ENCODE measurements at regions not wholly inside any gene's neighbourhood (a gene's known extent, or its start where the extent isn't known, plus 50 kb on each side); places are given as distances from the start of the nearest gene placed in this dataset.

DNA sequence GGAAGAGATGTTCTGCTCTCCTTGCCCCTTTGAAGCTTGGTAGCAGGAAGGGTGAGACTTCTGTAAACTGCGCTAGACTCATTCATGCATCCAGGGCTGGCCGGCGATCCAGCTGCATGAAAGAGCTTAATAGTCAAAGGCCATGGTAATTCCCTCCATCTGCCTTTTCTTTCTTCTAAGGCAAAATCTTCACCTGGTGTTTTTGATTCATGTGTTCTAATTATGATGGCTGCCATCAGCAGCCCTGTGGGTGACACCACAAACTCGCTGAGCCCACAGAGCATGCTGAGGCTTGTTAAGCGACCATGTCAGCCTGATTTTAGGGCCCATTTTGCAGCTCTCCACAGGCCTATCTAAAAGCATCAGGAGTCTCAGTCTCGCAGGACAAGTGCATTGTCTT is 450.1 kb upstream of the TENM3 start:
- ChIA-PET POLR2A (no interaction called here), RAD21 (ENCODE audit: low non-redundant PET in 1 of 2, low total read pairs in 2 of 2, uncharacterized antibody in 2 of 2, unreplicated experiment in 2 of 2) (no interaction called here), CTCF (no interaction called here)
- Histone ChIP-seq H3K36me3 (ENCODE audit: control insufficient read depth in 1 of 2, insufficient read depth in 2 of 2, low read length in 2 of 2) (no peaks in the 10 kb centered on the region), H3K27me3 (ENCODE audit: insufficient read depth, low read length) (no peaks in the 10 kb centered on the region), H3K9ac (ENCODE audit: low read length) (no peak overlapping the region), H3K4me1 (ENCODE audit: control insufficient read depth in 1 of 2, insufficient read depth in 2 of 2, low read length in 2 of 2) (no peaks in the 10 kb centered on the region), H2AFZ (ENCODE audit: low read depth, low read length, poor library complexity, severe bottlenecking) (no peak overlapping the region), H3K4me3 (replicated peaks in 1 of 2; ENCODE audit: low read depth in 1 of 2, low read length in 2 of 2) (no peak overlapping the region), H3K9me2 (ENCODE audit: insufficient read depth) (no peaks in the 10 kb centered on the region), H3K79me2 (ENCODE audit: insufficient read depth, low read length) (no peaks in the 10 kb centered on the region), H3K4me2 (ENCODE audit: low read length) (no peak overlapping the region), H4K20me1 (ENCODE audit: insufficient read depth) (no peaks in the 10 kb centered on the region), H3K9me3 (ENCODE audit: control insufficient read depth in 1 of 2, insufficient read depth in 1 of 2, low read depth in 1 of 2, low read length in 2 of 2) (no peaks in the 10 kb centered on the region; a peak in 2 of 4 replicates), H3K27ac (ENCODE audit: low read depth, low read length) (no peak overlapping the region)
- no TSS peak for BruUV-seq (replicated peaks)
- intact Hi-C loops (cut with micrococcal nuclease) = no loop called here
- TF ChIP-seq EGR1 (IDR thresholded peaks at IDR 0.05; ENCODE audit: low read depth) (no peak), CEBPB (IDR thresholded peaks at IDR 0.05; ENCODE audit: low read depth) (no peak), EZH2 (IDR thresholded peaks at IDR 0.05) (no peak), SIN3A (IDR thresholded peaks at IDR 0.05; ENCODE audit: low read depth) (no peak), ZBTB33 (IDR thresholded peaks at IDR 0.05; ENCODE audit: extremely low read depth, insufficient replicate concordance, low read length) (no peak), TCF7L2 (IDR thresholded peaks at IDR 0.05; ENCODE audit: borderline replicate concordance, extremely low read depth, insufficient read depth, insufficient read length) (no peak), ELF1 (IDR thresholded peaks at IDR 0.05; ENCODE audit: borderline replicate concordance, low read depth) (no peak), MAX (IDR thresholded peaks at IDR 0.05) (no peak), JUND (IDR thresholded peaks at IDR 0.05) (no peak), ZFX (IDR thresholded peaks at IDR 0.05) (no peak), ZNF274 (IDR thresholded peaks at IDR 0.05; ENCODE audit: low read depth, low read length) (no peak), POLR2A (IDR thresholded peaks at IDR 0.05; ENCODE audit: borderline replicate concordance, extremely low read depth, insufficient read depth, insufficient read length) (no peak), SRF (IDR thresholded peaks at IDR 0.05; ENCODE audit: low read depth) (no peak), RAD21 (IDR thresholded peaks at IDR 0.05; ENCODE audit: low read depth) (no peak), FOSL1 (IDR thresholded peaks at IDR 0.05; ENCODE audit: low read depth) (no peak), POLR2AphosphoS5 (IDR thresholded peaks at IDR 0.05; ENCODE audit: low read depth, low read length) (no peak), EZH2phosphoT487 (IDR thresholded peaks at IDR 0.05; ENCODE audit: borderline replicate concordance) (no peak), REST (IDR thresholded peaks at IDR 0.05; ENCODE audit: low read depth) (no peak)
- TF ChIP-seq, protein P1, sequence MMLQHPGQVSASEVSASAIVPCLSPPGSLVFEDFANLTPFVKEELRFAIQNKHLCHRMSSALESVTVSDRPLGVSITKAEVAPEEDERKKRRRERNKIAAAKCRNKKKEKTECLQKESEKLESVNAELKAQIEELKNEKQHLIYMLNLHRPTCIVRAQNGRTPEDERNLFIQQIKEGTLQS (IDR thresholded peaks at IDR 0.05) = no peak
- ATAC-seq (no peak), DNase-seq (ENCODE audit: low read depth, low spot score) (no peak)

Measured in HCT116 (cell line).